ENCODE measurements at regions not wholly inside any gene's neighbourhood (a gene's known extent, or its start where the extent isn't known, plus 50 kb on each side); places are given as distances from the start of the nearest gene placed in this dataset.
A peak's percentile ranks its signal among the peaks of the same experiment; 100 is the strongest.

- Histone ChIP-seq H3K27me3 (ENCODE audit: low read depth) (no peaks in the 10 kb centered on the region), H3K4me1 (no peaks in the 10 kb centered on the region), H3K36me3 (replicated peaks) (no peaks in the 10 kb centered on the region), H3K9me3 (no peaks in the 10 kb centered on the region), H3K4me3 (no peak overlapping the region)
- no peak for DNase-seq (ENCODE audit: low spot score in 2 of 2)
- in situ Hi-C loops (cut with MboI; ENCODE audit: low sequenced_read_pairs): no loop called here
Observed at GRCh38 chr1:60739729-60740128, 342.6 kb upstream of the NFIA start.

GRCh38 chr1:60732977-60733401 lies 349.4 kb upstream of the NFIA start:
- no peak for DNase-seq (ENCODE audit: low spot score in 2 of 2)
- Histone ChIP-seq H3K4me3 (no peak overlapping the region), H3K27me3 (ENCODE audit: low read depth) (no peaks in the 10 kb centered on the region), H3K36me3 (replicated peaks) (no peaks in the 10 kb centered on the region), H3K9me3 (no peaks in the 10 kb centered on the region; the same call in none of the 2 replicates), H3K4me1 (peaks cover 3% of the 10 kb centered on the region; the same call in 1 of the 2 replicates)
- in situ Hi-C loops (cut with MboI; ENCODE audit: low sequenced_read_pairs): no loop called here

GRCh38 chr1:60731321-60731720 lies 351.0 kb upstream of the NFIA start:
- Histone ChIP-seq H3K9me3 (no peaks in the 10 kb centered on the region; the same call in none of the 2 replicates), H3K27me3 (ENCODE audit: low read depth) (no peaks in the 10 kb centered on the region), H3K36me3 (replicated peaks) (no peaks in the 10 kb centered on the region), H3K4me3 (no peak overlapping the region), H3K4me1 (peaks cover 3% of the 10 kb centered on the region; the same call in 1 of the 2 replicates)
- DNase-seq (ENCODE audit: low spot score in 2 of 2): no peak
- in situ Hi-C loops (cut with MboI; ENCODE audit: low sequenced_read_pairs): no loop called here

GRCh38 chr1:60727552-60727951 lies 354.8 kb upstream of the NFIA start:
- H3K36me3 ChIP-seq (replicated peaks): no peaks in the 10 kb centered on the region
- no peak for DNase-seq (ENCODE audit: low spot score in 2 of 2)
- peaks cover 3% of the 10 kb centered on the region; the same call in 1 of the 2 replicates for H3K4me1 ChIP-seq
- no peak overlapping the region for H3K4me3 ChIP-seq
- in situ Hi-C loops (cut with MboI; ENCODE audit: low sequenced_read_pairs): no loop called here
- no peaks in the 10 kb centered on the region; the same call in none of the 2 replicates for H3K9me3 ChIP-seq
- H3K27me3 ChIP-seq (ENCODE audit: low read depth): no peaks in the 10 kb centered on the region

GRCh38 chr1:60716472-60716871 lies 365.9 kb upstream of the NFIA start:
- H3K27me3 ChIP-seq (ENCODE audit: low read depth): no peaks in the 10 kb centered on the region; the same call in 1 of the 2 replicates
- in situ Hi-C loops (cut with MboI; ENCODE audit: low sequenced_read_pairs): no loop called here
- H3K4me1 ChIP-seq: no peaks in the 10 kb centered on the region
- no peaks in the 10 kb centered on the region for H3K9me3 ChIP-seq
- H3K36me3 ChIP-seq (replicated peaks): no peaks in the 10 kb centered on the region
- no peak overlapping the region for H3K4me3 ChIP-seq
- no peak for DNase-seq (ENCODE audit: low spot score in 2 of 2)

GRCh38 chr1:60715970-60716369 lies 366.4 kb upstream of the NFIA start:
- Histone ChIP-seq H3K27me3 (ENCODE audit: low read depth) (no peaks in the 10 kb centered on the region; the same call in 1 of the 2 replicates), H3K9me3 (no peaks in the 10 kb centered on the region), H3K4me3 (no peak overlapping the region), H3K4me1 (no peaks in the 10 kb centered on the region), H3K36me3 (replicated peaks) (no peaks in the 10 kb centered on the region)
- in situ Hi-C loops (cut with MboI; ENCODE audit: low sequenced_read_pairs): no loop called here
- DNase-seq (ENCODE audit: low spot score in 2 of 2): no peak

GRCh38 chr1:60709426-60709825 lies 372.9 kb upstream of the NFIA start:
- H3K27me3 ChIP-seq (ENCODE audit: low read depth): peaks cover 2% of the 10 kb centered on the region
- DNase-seq (ENCODE audit: low spot score in 2 of 2): no peak
- H3K4me1 ChIP-seq: no peaks in the 10 kb centered on the region
- H3K36me3 ChIP-seq (replicated peaks): no peaks in the 10 kb centered on the region
- in situ Hi-C loops (cut with MboI; ENCODE audit: low sequenced_read_pairs): no loop called here
- H3K9me3 ChIP-seq: no peaks in the 10 kb centered on the region
- H3K4me3 ChIP-seq: no peak overlapping the region

- Histone ChIP-seq H3K27me3 (ENCODE audit: low read depth) (peaks cover 2% of the 10 kb centered on the region; the same call in 1 of the 2 replicates), H3K4me1 (no peaks in the 10 kb centered on the region), H3K36me3 (replicated peaks) (no peaks in the 10 kb centered on the region), H3K9me3 (no peaks in the 10 kb centered on the region), H3K4me3 (no peak overlapping the region)
- no peak for DNase-seq (ENCODE audit: low spot score in 2 of 2)
- in situ Hi-C loops (cut with MboI; ENCODE audit: low sequenced_read_pairs): no loop called here
Observed at GRCh38 chr1:60705026-60705425, 377.3 kb upstream of the NFIA start.

GRCh38 chr1:60703155-60703554 lies 379.2 kb upstream of the NFIA start:
- peaks cover 2% of the 10 kb centered on the region; the same call in 1 of the 2 replicates for H3K27me3 ChIP-seq (ENCODE audit: low read depth)
- H3K9me3 ChIP-seq: no peaks in the 10 kb centered on the region
- H3K4me1 ChIP-seq: no peaks in the 10 kb centered on the region
- no peaks in the 10 kb centered on the region for H3K36me3 ChIP-seq (replicated peaks)
- in situ Hi-C loops (cut with MboI; ENCODE audit: low sequenced_read_pairs): no loop called here
- no peak overlapping the region for H3K4me3 ChIP-seq
- no peak for DNase-seq (ENCODE audit: low spot score in 2 of 2)

- no peak for DNase-seq (ENCODE audit: low spot score in 2 of 2)
- Histone ChIP-seq H3K4me1 (no peaks in the 10 kb centered on the region), H3K9me3 (no peaks in the 10 kb centered on the region), H3K36me3 (replicated peaks) (no peaks in the 10 kb centered on the region), H3K27me3 (ENCODE audit: low read depth) (no peaks in the 10 kb centered on the region), H3K4me3 (no peak overlapping the region)
- in situ Hi-C loops (cut with MboI; ENCODE audit: low sequenced_read_pairs): no loop called here
Observed at GRCh38 chr1:60699325-60699724, 383.0 kb upstream of the NFIA start.

GRCh38 chr1:60697204-60697994 lies 385.0 kb upstream of the NFIA start:
- Histone ChIP-seq H3K4me1 (no peaks in the 10 kb centered on the region), H3K27me3 (ENCODE audit: low read depth) (no peaks in the 10 kb centered on the region), H3K4me3 (no peak overlapping the region), H3K36me3 (replicated peaks) (no peaks in the 10 kb centered on the region), H3K9me3 (no peaks in the 10 kb centered on the region)
- DNase-seq (ENCODE audit: low spot score in 2 of 2): no peak
- in situ Hi-C loops (cut with MboI; ENCODE audit: low sequenced_read_pairs): no loop called here

- no peak for DNase-seq (ENCODE audit: low spot score in 2 of 2)
- no peaks in the 10 kb centered on the region for H3K4me1 ChIP-seq
- in situ Hi-C loops (cut with MboI; ENCODE audit: low sequenced_read_pairs): no loop called here
- no peaks in the 10 kb centered on the region for H3K9me3 ChIP-seq
- no peaks in the 10 kb centered on the region for H3K36me3 ChIP-seq (replicated peaks)
- H3K27me3 ChIP-seq (ENCODE audit: low read depth): no peaks in the 10 kb centered on the region
- no peak overlapping the region for H3K4me3 ChIP-seq
Observed at GRCh38 chr1:60696512-60696911, 385.8 kb upstream of the NFIA start.

- Histone ChIP-seq H3K27me3 (ENCODE audit: low read depth) (no peaks in the 10 kb centered on the region), H3K9me3 (no peaks in the 10 kb centered on the region), H3K4me3 (no peak overlapping the region), H3K36me3 (replicated peaks) (no peaks in the 10 kb centered on the region), H3K4me1 (no peaks in the 10 kb centered on the region)
- in situ Hi-C loops (cut with MboI; ENCODE audit: low sequenced_read_pairs): no loop called here
- peak in 1 of 2 experiments; percentile 34 for DNase-seq (ENCODE audit: low spot score in 2 of 2)
Observed at GRCh38 chr1:60695716-60696171, 386.6 kb upstream of the NFIA start.

GRCh38 chr1:60694980-60695379 lies 387.4 kb upstream of the NFIA start:
- Histone ChIP-seq H3K4me3 (no peak overlapping the region), H3K36me3 (replicated peaks) (no peaks in the 10 kb centered on the region), H3K4me1 (no peaks in the 10 kb centered on the region), H3K27me3 (ENCODE audit: low read depth) (no peaks in the 10 kb centered on the region), H3K9me3 (no peaks in the 10 kb centered on the region)
- in situ Hi-C loops (cut with MboI; ENCODE audit: low sequenced_read_pairs): no loop called here
- no peak for DNase-seq (ENCODE audit: low spot score in 2 of 2)
